MM.1S (cell line): ENCODE measurements at regions not wholly inside any gene's neighbourhood (a gene's known extent, or its start where the extent isn't known, plus 50 kb on each side); places are given as distances from the start of the nearest gene placed in this dataset.

ENCODE experiments used
- DNase-seq: peaks from one replicate; pipeline ENCODE4 v3.0.0-alpha.2; 2015
- H2AFZ ChIP-seq: fragments of 300-600 bp; sonication (generic); 2 replicates; pipeline ENCODE4 v1.6.0; 2016; ENCODE audit warnings: antibody characterized with exemption, low read length
- H3F3A ChIP-seq: fragments of 300-600 bp; sonication (generic); 2 replicates; pipeline ENCODE4 v1.6.1; 2016; ENCODE audit warnings: mild to moderate bottlenecking, antibody characterized with exemption, low read length, moderate library complexity, mixed read lengths; ENCODE audit not compliant: insufficient read depth
- H3K27ac ChIP-seq: fragments of 300-600 bp; sonication (generic); 2 replicates; pipeline ENCODE4 v1.5.1; 2016; ENCODE audit warnings: mild to moderate bottlenecking, low read length
- H3K27me3 ChIP-seq: fragments of 300-600 bp; sonication (generic); replicated peaks from 2 replicates; pipeline ENCODE4 v1.6.0; 2016; ENCODE audit warnings: low read length; ENCODE audit not compliant: insufficient read depth
- H3K36me3 ChIP-seq: fragments of 300-600 bp; sonication (generic); replicated peaks from 2 replicates; pipeline ENCODE4 v1.6.1; 2016; ENCODE audit warnings: mild to moderate bottlenecking, low read length, mixed read lengths; ENCODE audit not compliant: insufficient read depth
- H3K4me1 ChIP-seq: fragments of 300-600 bp; sonication (generic); 2 replicates; pipeline ENCODE4 v1.6.1; 2016; ENCODE audit warnings: low read length, mixed read lengths
- H3K4me2 ChIP-seq: fragments of 300-600 bp; sonication (generic); 2 replicates; pipeline ENCODE4 v1.6.0; 2016; ENCODE audit warnings: low read depth, low read length
- H3K4me3 ChIP-seq: fragments of 300-600 bp; sonication (generic); 2 replicates; pipeline ENCODE4 v1.5.1; 2016; ENCODE audit warnings: low read length, mixed read lengths
- H3K79me2 ChIP-seq: fragments of 300-600 bp; sonication (generic); 2 replicates; pipeline ENCODE4 v1.6.1; 2016; ENCODE audit warnings: mixed run types, low read length, mixed read lengths
- H3K9ac ChIP-seq: fragments of 300-600 bp; sonication (generic); 2 replicates; pipeline ENCODE4 v1.6.1; 2016; ENCODE audit warnings: low read length, mixed read lengths
- H3K9me2 ChIP-seq: fragments of 300-600 bp; sonication (generic); replicated peaks from 2 replicates; pipeline ENCODE4 v1.6.1; 2016; ENCODE audit warnings: mild to moderate bottlenecking, low read length, mixed read lengths; ENCODE audit not compliant: insufficient read depth
- H3K9me3 ChIP-seq: fragments of 300-600 bp; sonication (generic); replicated peaks from 2 replicates; pipeline ENCODE4 v1.6.1; 2016; ENCODE audit warnings: mild to moderate bottlenecking, low read length, mixed read lengths; ENCODE audit not compliant: insufficient read depth
- H4K20me1 ChIP-seq: fragments of 300-600 bp; sonication (generic); 2 replicates; pipeline ENCODE4 v1.6.1; 2016; ENCODE audit warnings: mild to moderate bottlenecking, low read length, moderate library complexity, mixed read lengths; ENCODE audit not compliant: insufficient read depth
- EZH2 ChIP-seq: fragments of 300-600 bp; sonication (generic); optimal IDR thresholded peaks from 2 replicates; pipeline ENCODE3; 2017; ENCODE audit warnings: low read depth, mild to moderate bottlenecking, antibody characterized with exemption, low read length, mixed read lengths
- EZH2phosphoT487 ChIP-seq: fragments of 300-600 bp; sonication (generic); IDR thresholded peaks from 2 replicates; pipeline ENCODE4 v1.6.1; 2018; ENCODE audit warnings: antibody characterized with exemption, low read length
- TF ChIP-seq, protein P1 (sequence below): fragments of 300-600 bp; sonication (generic); IDR thresholded peaks from 2 replicates; pipeline ENCODE4 v1.5.1; 2016; ENCODE audit warnings: antibody characterized with exemption, low read length, mixed read lengths

DNA sequence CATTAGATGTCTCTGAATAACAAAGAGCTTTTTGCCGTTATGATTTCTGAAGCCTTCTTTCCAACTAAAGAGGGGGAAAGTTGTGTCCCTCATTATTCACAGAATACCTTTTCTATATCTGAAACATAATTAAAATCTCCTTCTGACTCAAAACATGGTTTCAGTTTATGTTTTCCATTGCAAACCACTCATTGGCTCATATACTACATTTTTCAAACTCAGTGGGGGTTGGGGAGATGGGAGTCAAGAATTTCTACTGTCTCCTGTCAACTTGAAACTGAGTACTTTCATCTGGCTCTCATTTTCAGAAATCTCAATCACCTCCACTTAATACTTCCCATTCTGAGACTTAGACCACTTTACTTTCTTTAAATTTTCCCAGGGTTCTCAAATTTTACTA is 1839.5 kb upstream of the PCDH10 start:
- Histone ChIP-seq H3F3A (no peaks in the 10 kb centered on the region), H3K27me3 (no peaks in the 10 kb centered on the region), H3K9me3 (no peaks in the 10 kb centered on the region), H3K4me3 (no peak overlapping the region), H3K36me3 (no peaks in the 10 kb centered on the region; the same call in 1 of the 2 replicates), H4K20me1 (no peaks in the 10 kb centered on the region), H3K9me2 (no peaks in the 10 kb centered on the region), H3K79me2 (no peaks in the 10 kb centered on the region), H3K9ac (no peak overlapping the region), H3K4me2 (no peak overlapping the region), H3K27ac (no peak overlapping the region), H3K4me1 (no peaks in the 10 kb centered on the region), H2AFZ (no peak overlapping the region)
- DNase-seq: no peak
- no peak for TF ChIP-seq EZH2phosphoT487
- TF ChIP-seq, protein P1, sequence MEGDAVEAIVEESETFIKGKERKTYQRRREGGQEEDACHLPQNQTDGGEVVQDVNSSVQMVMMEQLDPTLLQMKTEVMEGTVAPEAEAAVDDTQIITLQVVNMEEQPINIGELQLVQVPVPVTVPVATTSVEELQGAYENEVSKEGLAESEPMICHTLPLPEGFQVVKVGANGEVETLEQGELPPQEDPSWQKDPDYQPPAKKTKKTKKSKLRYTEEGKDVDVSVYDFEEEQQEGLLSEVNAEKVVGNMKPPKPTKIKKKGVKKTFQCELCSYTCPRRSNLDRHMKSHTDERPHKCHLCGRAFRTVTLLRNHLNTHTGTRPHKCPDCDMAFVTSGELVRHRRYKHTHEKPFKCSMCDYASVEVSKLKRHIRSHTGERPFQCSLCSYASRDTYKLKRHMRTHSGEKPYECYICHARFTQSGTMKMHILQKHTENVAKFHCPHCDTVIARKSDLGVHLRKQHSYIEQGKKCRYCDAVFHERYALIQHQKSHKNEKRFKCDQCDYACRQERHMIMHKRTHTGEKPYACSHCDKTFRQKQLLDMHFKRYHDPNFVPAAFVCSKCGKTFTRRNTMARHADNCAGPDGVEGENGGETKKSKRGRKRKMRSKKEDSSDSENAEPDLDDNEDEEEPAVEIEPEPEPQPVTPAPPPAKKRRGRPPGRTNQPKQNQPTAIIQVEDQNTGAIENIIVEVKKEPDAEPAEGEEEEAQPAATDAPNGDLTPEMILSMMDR: no peak
- no peak for TF ChIP-seq EZH2

DNA sequence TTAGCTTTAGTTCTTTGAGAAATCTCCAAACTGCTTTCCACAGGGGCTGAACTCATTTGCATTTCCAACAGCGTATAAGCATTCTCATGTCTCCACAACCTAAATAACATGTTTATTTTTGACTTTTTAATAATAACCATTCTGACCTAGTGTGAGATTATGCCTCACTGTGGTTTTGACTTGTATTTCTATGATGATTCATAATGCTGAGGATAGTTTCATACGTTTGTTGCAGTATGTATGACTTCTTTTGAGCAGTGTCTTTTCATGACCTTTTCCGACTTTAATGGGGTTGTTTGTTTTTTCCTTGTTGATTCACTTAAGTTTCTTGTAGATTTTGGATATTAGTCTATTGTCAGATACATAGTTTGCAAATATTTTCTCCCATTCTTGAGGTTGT is 1833.0 kb upstream of the PCDH10 start:
- TF ChIP-seq, protein P1: no peak
- TF ChIP-seq EZH2 (no peak), EZH2phosphoT487 (no peak)
- no peaks in the 10 kb centered on the region; the same call in 1 of the 2 replicates for H3K36me3 ChIP-seq

DNA sequence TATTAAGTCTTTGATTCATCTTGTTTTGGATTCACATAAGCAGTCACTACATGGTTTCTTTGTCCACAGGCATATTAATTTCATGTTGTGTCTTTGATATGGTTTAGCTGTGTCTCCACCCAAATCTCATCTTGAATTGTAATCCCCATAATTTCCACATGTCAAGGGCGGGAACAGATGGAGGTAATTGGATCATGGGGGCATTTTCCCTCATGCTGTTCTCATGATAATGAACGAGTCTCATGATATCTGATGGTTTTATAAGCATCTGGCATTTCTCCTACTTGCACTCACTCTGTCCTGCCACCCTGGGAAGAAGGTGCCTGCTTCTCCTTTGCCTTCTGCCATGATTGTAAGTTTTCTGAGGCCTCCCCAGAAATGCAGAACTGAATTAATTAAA is 1811.2 kb upstream of the PCDH10 start:
- no peaks in the 10 kb centered on the region for H3K27me3 ChIP-seq
- H3K4me3 ChIP-seq: no peak overlapping the region
- H3K9me2 ChIP-seq: no peaks in the 10 kb centered on the region
- no peak overlapping the region for H3K27ac ChIP-seq
- H3K9ac ChIP-seq: no peak overlapping the region
- DNase-seq: no peak
- H3K4me2 ChIP-seq: no peak overlapping the region
- no peaks in the 10 kb centered on the region for H3K79me2 ChIP-seq
- no peak overlapping the region for H2AFZ ChIP-seq
- H4K20me1 ChIP-seq: no peaks in the 10 kb centered on the region
- no peaks in the 10 kb centered on the region for H3F3A ChIP-seq
- TF ChIP-seq EZH2phosphoT487: no peak
- TF ChIP-seq, protein P1: no peak
- no peak for TF ChIP-seq EZH2
- no peaks in the 10 kb centered on the region for H3K9me3 ChIP-seq
- no peaks in the 10 kb centered on the region for H3K36me3 ChIP-seq
- no peaks in the 10 kb centered on the region for H3K4me1 ChIP-seq

More for the DNA sequence above, 1833.0 kb upstream of the PCDH10 start:
- Histone ChIP-seq H3K9me2 (no peaks in the 10 kb centered on the region), H2AFZ (no peak overlapping the region), H3K79me2 (no peaks in the 10 kb centered on the region), H4K20me1 (no peaks in the 10 kb centered on the region), H3K9ac (no peak overlapping the region), H3K4me2 (no peak overlapping the region), H3F3A (no peaks in the 10 kb centered on the region), H3K4me3 (no peak overlapping the region), H3K4me1 (no peaks in the 10 kb centered on the region), H3K27me3 (no peaks in the 10 kb centered on the region), H3K27ac (no peak overlapping the region), H3K9me3 (no peaks in the 10 kb centered on the region)
- no peak for DNase-seq
